Left kidney (tissue), 1 donor: ENCODE measurements at regions not wholly inside any gene's neighbourhood (a gene's known extent, or its start where the extent isn't known, plus 50 kb on each side); places are given as distances from the start of the nearest gene placed in this dataset.
"Not testable (repeated sequence)": the region's sequence is repeated elsewhere in the genome, so short reads cannot be mapped to it uniquely, and the experiment has no call there.

ENCODE experiments used
- DNase-seq: peaks from one replicate; pipeline ENCODE4 v3.0.0-alpha.2; 2013

DNA sequence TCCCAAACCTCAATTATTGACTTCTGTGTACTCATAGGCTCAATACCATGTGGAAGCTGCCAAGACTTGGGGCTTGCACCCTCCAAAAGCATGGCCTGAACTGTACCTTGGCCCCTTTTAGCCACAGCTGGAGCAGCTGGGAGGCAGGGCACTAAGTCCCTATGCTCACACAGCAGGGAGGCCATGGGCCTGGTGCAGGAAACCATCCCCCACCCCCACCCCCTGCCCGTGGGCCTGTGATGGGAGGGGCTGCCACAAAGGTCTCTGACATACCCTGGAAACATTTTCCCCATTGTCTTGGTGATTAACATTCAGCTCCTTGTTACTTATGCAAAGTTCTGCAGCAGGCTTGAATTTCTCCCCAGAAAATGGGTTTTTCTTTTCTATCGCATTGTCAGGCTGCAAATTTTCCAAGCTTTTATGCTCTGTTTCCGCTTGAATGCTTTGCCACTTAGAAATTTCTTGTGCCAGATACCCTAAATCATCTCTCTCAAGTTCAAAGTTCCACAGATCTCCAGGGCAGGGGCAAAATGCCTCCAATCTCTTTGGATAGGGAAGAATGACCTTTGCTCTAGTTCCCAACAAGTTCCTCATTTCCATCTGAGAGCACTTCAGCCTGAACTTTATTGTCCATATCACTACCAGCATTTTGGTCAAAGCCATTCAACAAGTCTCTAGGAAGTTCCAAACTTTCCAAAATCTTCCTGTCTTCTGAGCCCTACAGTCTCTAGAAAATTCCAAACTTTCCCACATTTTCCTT lies 141.8 kb downstream of the AHR start:
- DNase-seq, result not testable (repeated sequence)

DNA sequence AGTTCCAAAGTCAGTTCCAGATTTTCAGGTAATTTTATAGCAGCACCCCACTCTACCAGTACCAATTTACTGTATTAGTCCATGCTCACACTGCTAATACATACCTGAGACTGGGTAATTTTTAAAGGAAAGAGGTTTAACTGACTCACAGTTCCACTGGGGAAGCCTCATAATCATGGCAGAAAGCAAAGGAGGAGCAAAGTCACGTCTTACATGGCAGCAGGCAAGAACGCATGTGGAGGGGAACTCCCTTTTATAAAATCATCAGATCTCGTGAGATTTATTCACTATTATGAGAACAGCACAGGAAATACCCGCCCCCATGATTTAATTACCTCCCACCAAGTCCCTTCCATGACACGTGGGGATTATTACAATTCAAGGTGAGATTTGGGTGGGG lies 142.4 kb downstream of the AHR start:
- DNase-seq, result no peak

DNA sequence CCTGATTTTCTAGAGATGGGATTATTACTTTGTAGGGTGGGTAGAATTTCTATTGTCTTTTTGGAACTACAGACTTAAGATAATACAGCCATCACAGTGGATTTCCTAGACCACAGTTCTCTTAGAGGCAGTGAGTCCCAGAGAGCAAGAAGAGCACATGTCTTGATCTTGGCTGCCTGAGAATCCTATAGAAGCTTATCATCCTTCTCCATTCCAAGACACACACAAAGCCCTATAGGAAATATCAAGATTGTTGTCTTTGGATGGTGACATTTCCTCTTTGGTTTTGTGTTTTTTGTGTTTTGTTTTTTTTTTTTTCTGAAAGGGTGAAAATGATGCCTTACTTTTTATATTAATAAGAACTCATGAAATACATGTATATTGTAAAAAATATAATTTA lies 143.1 kb downstream of the AHR start:
- DNase-seq, result no peak

DNA sequence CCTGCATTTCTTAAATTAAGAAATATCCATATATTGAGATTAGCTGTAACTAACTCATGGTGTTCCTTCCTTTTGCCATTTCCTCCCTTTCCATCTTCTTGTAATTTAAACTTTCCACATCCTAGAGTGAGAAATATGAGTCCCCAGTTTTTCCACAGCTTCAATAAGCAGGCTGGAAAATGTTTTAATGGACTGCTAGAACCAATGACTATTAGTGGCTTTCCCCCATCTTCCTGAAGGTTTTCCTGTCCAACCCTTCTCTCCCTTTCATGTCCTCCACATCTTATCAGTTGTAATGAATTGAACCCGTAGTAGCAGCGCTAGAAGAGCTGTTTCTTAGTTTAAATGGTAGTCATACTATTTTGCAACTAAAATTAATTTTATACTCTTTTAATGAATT lies 145.7 kb downstream of the AHR start:
- no peak for DNase-seq

DNA sequence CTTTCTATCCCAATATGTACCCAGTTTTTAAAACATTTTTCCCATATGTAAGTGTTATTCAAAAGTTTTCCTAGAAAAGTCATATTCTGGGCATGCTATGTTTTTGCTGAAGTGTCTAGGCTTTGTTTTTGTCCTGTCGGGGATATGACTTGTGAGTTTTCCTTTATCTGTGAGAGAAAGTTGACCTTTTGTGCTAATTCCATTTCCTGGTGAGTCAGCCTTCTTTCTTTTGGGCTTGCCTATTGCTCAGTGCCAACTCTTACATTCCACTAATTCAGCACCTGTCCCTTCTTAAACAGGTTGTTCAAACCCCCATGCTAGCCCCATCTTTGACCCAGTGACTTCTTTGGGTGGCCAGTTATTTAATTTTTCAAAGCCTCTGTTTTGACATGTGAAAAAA lies 146.2 kb downstream of the AHR start:
- no peak for DNase-seq

DNA sequence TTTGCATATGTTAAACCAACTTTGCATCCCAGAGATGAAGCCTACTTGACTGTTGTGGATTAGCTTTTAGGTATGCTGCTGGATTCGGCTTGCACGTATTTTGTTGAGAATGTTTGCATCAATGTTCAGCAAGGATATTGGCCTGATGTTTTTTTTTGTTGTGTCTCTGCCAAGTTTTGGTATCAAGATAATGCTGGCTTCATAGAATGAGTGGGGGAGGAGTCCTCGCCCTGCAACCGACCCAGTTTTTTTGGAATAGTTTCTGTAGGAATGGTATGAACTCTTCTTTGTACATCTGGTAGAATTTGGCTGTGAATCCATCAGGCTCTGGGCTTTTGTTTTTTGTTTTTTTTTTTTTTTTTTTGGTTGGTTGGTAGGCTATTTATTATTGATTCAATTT lies 147.9 kb downstream of the AHR start:
- no peak for DNase-seq

DNA sequence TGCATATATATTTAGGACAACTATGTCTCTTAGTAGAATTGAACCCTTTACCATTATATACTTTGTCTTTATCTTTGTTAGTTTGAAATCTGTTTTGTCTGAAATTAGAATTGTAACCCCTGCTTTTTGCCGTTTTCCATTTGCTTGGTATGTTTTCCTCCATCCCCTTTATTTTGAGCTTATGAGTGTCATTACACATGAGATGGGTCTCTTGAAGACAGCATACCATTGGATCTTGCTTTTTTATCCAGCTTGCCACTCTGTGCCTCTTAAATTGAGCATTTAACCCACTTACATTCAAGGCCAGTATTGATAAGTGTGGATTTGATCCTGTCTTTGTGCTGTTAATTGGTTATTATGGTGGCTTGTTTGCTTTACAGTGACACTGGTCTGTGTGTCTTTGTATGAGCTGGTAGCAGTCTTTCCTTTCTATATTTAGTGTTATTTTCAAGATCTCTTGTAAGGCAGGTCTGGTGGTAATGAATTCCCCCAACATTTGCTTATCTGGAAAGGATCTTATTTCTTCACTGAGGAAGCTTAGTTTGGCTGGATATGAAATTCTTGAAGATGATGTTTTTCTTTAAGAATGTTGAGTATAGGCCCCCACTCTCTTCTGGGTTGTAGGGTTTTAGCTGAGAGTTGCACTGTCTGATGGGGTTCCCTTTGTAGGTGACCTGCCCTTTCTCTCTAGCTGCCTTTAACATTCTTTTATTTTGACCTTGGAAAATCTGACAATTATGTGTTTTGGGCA lies 149.5 kb downstream of the AHR start:
- no peak for DNase-seq

DNA sequence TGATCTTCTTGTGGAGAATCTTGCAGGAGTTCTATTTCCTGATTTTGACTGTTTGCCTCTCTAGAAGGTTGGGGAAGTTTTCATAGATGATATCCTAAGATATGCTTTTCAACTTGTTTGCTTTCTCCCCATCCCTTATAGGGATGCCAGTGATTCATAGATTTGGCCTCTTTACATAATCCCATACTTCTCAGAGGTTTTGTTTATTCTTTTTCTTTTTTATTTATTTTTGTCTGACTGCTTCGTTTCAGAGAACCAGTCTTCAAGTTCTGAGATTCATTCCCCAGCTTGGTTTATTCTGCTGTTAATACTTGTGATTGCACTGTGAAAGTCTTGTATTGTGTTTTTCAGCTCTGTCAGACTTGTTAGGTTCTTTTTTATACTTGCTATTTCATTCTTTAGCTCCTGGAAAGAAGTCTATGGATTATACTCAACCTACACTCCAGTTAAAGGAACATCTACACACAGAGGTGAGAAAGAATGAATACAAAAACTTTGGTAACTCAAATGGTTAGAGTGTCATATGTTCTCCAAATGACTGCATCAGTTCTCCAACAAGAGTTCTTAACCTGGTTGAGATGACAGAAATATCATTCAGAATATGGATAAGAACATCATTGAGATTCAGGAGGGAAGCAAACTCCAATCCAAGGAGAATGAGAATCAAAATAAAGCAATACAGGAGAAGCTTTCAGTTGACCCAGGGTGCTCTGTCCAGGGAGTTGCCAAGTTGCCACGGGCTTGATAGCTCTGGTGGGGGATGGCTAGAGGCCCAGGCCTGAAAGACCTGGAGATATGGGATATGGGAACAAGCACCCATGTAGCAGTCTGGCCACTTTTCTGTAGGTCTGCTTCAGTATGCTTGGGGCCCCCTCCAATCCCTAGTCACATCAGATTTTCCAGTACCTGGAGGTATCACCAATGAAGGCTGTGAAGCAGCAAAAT lies 150.3 kb downstream of the AHR start:
- DNase-seq, result no peak

DNA sequence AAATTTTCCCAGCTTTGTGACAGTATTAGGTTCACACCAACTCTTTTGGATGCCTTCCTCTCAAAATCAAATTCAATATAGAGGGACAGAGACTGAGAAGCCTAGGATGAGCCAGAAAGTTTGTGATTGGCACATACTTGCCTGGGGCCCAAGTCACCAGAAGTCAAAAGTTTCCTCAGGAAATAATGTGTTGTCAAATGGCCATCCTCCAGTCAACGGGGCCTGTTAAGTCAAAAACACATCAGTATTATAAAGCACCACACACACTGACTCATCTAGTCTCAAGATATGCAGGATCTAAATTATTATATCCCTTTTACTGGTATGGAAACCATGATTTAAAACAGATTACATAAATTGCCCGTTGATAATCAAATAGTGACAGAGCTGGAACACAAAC lies 158.1 kb downstream of the AHR start:
- DNase-seq, result no peak

DNA sequence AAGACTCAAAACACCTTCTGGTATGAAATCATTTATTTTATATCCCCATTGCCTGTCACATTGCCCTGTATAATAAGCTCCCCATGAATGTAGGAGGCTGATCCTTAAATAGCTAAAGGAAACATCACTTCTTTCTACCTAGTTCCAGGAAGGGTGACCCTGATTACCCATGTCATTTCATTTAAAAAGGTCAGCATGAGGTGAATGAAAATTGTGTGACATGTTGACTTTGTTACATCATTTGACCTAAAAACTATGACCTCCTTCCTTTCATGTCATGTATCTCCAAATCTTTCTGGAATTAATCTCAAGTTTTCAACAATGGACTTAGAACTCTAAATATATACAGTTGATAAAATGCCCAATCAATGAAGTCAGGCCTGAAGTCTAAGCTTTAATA lies 161.5 kb downstream of the AHR start:
- DNase-seq, result no peak

DNA sequence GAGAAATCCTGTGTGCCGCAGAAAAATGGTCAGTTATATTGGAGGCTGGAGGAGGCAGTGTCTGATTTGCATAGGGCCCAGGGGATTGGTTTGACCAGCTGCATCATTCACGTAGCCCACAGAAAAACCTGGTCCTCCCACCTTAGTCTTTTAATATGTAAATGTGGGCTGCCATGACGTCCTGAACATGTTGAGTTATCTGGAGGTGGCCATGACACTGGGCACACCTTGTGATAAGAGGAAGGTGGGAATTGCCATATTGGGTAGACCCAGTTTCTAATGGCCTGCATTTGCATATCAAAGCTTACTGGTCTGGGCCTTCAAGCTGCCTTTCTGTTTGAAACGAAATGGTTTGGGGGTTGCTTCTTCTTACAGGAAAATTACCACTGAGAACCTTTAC lies 162.2 kb downstream of the AHR start:
- no peak for DNase-seq

DNA sequence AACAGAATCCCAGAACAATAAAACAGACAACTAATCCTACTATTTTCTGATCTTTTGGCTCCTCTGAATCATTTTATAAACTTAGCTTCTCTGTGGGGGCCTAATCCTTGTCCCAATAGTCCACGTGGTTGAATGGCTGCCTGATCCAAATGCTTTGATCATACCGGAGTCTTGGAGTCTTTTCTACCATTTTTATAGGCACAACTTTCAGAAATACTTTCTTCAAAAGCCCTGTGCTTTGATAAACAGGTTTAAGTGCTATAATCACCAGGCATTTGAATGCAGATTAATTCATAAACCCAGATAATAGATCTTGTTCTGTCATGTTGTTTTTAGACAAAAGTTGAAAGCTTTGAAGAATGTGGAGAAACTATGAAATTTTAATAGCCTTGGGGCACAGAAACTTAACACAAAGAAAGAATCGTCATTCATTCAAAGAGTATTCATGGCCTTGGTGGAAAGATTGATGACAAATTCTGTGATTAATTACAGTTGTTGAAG lies 163.7 kb downstream of the AHR start:
- no peak for DNase-seq

DNA sequence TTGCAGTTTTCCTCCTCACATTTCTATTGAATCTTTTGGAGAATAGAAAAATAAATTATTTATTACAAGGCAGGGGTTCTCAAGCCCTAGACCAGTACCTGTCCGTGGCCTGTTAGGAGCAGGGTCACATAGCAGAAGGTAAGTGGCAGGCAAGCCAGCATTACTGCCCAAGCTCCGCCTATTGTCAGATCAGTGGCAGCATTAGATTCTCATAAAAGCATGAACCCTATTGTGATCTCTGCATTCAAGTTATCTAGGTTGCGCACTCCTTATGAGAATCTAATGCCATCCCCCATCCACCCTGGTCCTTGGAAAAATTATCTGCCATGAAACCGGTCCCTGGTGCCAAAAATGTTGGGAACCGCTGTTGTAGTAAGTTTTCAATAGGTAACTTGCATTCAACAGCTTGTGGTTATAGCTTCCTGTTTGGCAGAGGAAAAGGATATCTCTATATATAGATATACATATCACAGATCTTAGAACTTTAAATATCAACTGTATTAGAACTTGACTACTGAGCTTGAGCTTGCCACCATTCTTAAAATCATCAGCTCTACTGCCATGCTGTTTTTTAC lies 165.1 kb downstream of the AHR start:
- DNase-seq, result no peak

DNA sequence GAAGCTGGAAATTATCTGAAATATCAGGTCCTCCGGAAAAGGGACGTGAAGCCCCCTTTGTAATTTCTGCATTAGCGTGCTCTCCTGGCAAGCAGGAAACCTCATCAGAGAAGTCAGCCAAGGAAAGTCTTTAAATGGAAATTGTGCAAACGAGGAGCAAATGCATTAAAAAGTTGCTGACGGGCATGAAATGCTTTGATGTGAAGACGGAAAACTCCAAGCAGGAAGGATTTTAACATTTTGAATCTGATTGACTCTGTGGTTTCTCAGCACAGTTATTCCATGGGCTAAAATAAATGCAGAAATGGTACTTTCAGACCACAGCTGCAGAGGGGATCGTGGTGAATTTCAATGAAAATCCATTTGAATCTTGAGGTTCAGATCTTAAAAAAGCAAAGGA lies 167.8 kb downstream of the AHR start:
- DNase-seq, result no peak

DNA sequence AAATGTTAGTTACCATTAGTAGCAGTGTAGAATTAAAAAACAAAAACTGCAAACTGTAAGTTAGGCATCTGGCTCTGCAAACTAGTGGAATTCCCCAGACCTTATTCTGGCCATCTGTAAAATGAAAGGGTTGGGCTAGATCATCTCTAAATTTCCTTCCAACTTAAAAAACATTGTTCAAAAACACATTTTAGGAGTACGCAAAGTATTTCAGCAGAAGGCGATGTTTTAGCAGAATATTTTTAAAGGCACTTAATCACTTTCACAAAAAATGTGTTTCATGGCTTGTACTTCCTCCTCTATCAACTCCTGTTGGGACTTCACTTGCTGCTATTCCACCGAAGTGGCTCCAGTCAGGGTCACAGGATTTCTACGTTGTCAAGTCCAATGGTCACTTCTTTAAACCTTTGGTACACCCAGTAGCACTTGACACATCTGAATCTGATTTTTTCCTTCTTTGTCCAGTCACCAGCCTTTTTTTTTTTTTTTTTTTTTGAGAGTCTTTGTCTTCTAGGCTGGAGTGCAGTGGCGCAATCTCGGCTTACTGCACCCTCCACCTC lies 169.0 kb downstream of the AHR start:
- DNase-seq, result no peak

DNA sequence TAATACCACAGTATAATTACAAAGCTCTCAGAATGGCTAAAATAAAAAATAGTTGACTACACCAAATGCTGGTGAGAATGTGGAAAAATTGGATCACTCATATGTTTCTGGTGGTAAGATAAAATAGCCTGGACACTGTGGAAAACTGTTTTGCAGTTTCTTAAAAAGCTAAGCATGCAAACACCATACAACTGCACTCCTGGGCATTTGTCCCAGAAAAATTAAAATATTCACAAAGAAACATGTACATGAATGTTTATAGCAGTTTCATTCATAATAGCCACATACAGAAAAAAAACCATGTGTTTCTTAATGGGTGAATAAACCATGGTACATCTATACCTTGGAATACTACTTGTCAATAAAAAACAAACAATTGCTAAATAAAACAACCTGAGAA lies 172.9 kb downstream of the AHR start:
- no peak for DNase-seq

DNA sequence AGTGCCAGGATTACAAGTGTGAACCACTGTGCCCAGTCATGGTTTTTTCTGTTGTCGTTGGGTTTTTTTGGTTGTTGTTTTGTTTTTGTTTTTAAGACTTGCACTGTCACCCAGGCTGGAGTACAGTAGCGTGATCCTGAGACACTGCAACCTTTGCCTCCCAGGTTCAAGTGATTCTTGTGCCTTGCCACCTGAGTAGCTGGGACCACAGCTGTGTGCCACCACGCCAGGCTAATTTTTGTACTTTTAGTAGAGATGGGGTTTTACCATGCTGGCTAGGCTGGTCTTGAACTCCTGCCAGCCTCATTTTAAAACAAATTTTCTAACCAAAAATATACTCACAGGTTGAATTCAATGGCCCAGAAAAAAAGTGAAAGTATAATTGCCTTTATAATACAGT lies 174.1 kb downstream of the AHR start:
- DNase-seq, result no peak

DNA sequence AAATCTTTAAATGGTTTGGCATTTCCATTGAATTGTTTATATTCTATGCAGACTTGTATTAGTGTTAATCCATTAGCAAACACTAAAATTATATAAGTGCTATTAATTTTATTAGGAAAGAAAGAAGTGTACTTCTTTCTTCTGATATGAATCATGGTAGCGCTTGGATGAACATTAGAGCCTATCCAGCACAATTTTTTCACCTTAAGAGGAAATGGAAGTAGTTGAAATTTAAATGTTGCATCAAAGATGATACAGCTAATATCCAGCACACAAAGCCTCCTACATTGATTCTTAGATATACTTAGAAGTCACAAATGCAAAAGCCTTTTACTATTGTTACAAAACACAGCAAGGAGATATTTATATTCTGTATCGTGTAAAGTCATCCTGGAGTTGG lies 174.5 kb downstream of the AHR start:
- DNase-seq, result no peak

DNA sequence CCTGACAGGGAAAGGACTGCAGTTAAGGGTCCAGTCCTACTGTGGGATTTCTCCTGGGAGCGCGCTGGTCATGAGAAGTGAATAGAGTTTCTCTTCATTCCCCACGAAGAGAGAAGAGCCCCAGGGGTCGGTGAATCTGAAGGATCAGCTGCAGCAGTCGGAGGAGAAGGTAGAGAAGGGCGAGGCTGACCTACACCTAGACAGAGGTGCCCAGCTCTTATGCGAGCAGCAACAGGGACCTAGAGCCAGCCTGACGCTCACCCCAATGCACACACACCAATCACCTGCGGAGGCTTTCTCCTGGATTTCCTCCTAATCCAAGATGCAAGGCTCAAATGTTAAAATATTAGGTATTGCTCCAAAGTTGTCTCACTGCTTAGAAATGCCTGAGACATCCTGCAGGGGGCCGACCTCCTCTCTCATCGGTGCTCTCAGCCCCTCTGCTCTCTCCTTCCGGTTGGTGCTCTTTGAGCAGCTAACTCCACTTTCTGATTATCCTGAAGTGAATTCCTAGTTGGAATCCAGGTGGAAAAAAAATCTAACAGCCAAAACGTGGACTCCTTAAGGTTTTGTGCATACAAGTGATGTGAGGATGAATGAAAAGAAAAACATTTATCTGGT lies 176.4 kb downstream of the AHR start:
- no peak for DNase-seq

DNA sequence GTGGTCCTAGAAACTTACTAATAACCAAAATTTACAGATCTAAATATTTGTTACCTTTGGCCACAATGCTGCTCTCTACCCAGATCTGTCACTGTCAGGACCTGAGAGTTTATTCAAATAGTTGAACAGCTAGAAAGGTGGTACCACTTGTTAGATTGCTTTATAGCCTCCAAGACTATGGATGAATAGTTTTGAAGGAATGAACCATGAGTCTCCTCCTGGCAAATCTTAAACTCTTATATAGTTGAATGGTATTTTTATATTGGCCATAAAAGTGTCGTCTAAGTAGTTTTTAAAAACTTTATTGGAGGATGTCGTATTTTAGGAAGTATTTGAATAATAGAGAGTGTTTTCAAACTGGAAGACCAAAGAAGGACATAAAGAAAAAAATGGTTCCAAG lies 178.7 kb downstream of the AHR start:
- DNase-seq, result no peak

DNA sequence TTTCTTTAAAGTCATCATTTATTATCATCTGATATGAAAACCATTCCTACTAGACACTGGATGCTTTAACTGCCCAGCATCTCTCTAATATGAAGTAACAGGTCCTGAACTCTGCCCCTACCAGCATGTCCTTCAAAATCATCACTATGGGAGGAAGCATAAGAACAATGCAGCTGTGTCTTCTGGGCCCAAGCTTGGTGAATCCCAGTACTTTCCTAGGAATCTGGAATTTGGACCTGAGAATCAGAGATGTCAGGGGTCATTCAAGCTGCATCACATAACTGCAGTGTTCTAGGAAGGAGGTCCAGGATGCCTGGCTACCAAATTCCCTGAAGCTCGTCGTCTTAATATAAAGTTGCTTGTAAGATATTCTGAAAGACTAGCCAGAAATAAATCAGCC lies 182.7 kb downstream of the AHR start:
- DNase-seq, result no peak

DNA sequence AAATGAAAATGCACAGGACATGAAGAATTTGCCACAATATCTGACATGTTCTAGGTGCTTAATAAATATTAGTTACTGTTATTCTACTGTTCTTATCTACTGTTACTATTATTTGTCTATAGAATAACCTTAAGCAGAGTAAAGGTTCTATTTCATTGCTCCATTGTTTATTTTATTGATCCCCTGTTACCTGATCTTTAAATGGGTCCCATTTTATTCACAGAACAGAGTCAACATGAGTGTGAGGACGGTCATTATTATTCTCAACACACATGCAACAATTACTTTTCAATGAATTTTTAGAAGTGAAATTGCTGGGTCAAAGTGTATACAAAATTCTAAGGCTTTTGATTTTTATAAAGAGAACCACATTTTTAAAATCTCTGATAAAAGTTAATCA lies 186.9 kb downstream of the AHR start:
- DNase-seq, result no peak
